Lung (tissue), 11 donors: ENCODE measurements at regions not wholly inside any gene's neighbourhood (a gene's known extent, or its start where the extent isn't known, plus 50 kb on each side); places are given as distances from the start of the nearest gene placed in this dataset.

Experiments
- ATAC-seq: fragments of 200-7000 bp; cut with Tn5 transposase; one replicate; pipeline ENCODE4 v1.9.1; 2020; ENCODE audit warnings: moderate number of reproducible peaks; ENCODE audit not compliant: insufficient read depth, low FRiP score
- DNase-seq, 3 donors: peaks; one replicate each; pipeline ENCODE4 v3.0.0-alpha.2; 2013 to 2017
- H3K27ac ChIP-seq, 2 donors: one replicate each; pipeline ENCODE4 v1.5.1; 2013; ENCODE audit warnings: mild to moderate bottlenecking in 2 of 2, moderate library complexity in 2 of 2, control low read depth in 1 of 2, inconsistent platforms in 1 of 2, low read depth in 1 of 2, low read length in 1 of 2
- H3K27me3 ChIP-seq, 3 donors: one replicate each; pipeline ENCODE4 v1.5.1; 2013; ENCODE audit warnings: low read length in 2 of 3; ENCODE audit not compliant: control insufficient read depth in 3 of 3, insufficient read depth in 3 of 3
- H3K36me3 ChIP-seq, 4 donors: one replicate each; pipeline ENCODE4 v1.5.1; 2013; ENCODE audit warnings: low read length in 4 of 4, mild to moderate bottlenecking in 1 of 4, moderate library complexity in 1 of 4; ENCODE audit not compliant: control insufficient read depth in 4 of 4, insufficient read depth in 4 of 4
- H3K4me1 ChIP-seq, 5 donors: one replicate each; pipeline ENCODE4 v1.5.1; 2013; ENCODE audit warnings: low read length in 5 of 5, mild to moderate bottlenecking in 2 of 5, moderate library complexity in 1 of 5; ENCODE audit not compliant: control insufficient read depth in 5 of 5, insufficient read depth in 5 of 5
- H3K4me3 ChIP-seq: one replicate; pipeline ENCODE4 v1.5.1; 2013; ENCODE audit warnings: mild to moderate bottlenecking, control low read depth, moderate library complexity
- H3K9ac ChIP-seq, 2 donors: one replicate each; pipeline ENCODE4 v1.5.1; 2013; ENCODE audit warnings: low read length in 2 of 2, control low read depth in 1 of 2; ENCODE audit not compliant: insufficient read depth in 1 of 2
- H3K9me3 ChIP-seq, 4 donors: one replicate each; pipeline ENCODE4 v1.5.1; 2013; ENCODE audit warnings: low read length in 3 of 4, mild to moderate bottlenecking in 1 of 4, moderate library complexity in 1 of 4; ENCODE audit not compliant: control insufficient read depth in 4 of 4, insufficient read depth in 3 of 4
- WGBS, 2 donors: extraction: QIAGEN DNeasy Blood & Tissue Kit; methylation state at CpG; one replicate each; pipeline ENCODE4 v1.1.7; 2013; 5-methylcytosine and 5-hydroxymethylcytosine counted together
- TF ChIP-seq, protein P1 (sequence below): IDR thresholded peaks from 2 replicates; pipeline ENCODE4 v1.5.1; 2012; ENCODE audit warnings: mild to moderate bottlenecking; ENCODE audit errors: control extremely low read depth, extremely low read depth
- donor health status: control.
- donor health status: control.
- donor health status: Bipolar disorder and iron deficiency.
- donor health status: healthy.
- donor health status: DM: yes; HTN: yes; CAD: no.

- no peak for DNase-seq
- TF ChIP-seq, protein P1, sequence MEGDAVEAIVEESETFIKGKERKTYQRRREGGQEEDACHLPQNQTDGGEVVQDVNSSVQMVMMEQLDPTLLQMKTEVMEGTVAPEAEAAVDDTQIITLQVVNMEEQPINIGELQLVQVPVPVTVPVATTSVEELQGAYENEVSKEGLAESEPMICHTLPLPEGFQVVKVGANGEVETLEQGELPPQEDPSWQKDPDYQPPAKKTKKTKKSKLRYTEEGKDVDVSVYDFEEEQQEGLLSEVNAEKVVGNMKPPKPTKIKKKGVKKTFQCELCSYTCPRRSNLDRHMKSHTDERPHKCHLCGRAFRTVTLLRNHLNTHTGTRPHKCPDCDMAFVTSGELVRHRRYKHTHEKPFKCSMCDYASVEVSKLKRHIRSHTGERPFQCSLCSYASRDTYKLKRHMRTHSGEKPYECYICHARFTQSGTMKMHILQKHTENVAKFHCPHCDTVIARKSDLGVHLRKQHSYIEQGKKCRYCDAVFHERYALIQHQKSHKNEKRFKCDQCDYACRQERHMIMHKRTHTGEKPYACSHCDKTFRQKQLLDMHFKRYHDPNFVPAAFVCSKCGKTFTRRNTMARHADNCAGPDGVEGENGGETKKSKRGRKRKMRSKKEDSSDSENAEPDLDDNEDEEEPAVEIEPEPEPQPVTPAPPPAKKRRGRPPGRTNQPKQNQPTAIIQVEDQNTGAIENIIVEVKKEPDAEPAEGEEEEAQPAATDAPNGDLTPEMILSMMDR: no peak
- Histone ChIP-seq H3K27me3 (no peaks in the 10 kb centered on the region), H3K36me3 (no peaks in the 10 kb centered on the region), H3K9me3 (peaks cover 0 to 4% (median 0%) of the 10 kb centered on the region in 4 donors), H3K9ac (no peak overlapping the region), H3K4me3 (no peak overlapping the region), H3K27ac (no peak overlapping the region), H3K4me1 (peaks cover 0 to 21% (median 8%) of the 10 kb centered on the region in 5 donors)
- no peak for ATAC-seq
- 81 to 85% methylated on average over 9 of the region's 9 CpGs for WGBS, 2 donors
Measured at GRCh38 chr11:69953356-69953755, 124.8 kb upstream of the ANO1 start.

- no peak overlapping the region for H3K4me3 ChIP-seq
- no peak overlapping the region for H3K9ac ChIP-seq
- TF ChIP-seq, protein P1: no peak
- H3K27me3 ChIP-seq: no peaks in the 10 kb centered on the region
- peaks cover 0 to 12% (median 0%) of the 10 kb centered on the region in 4 donors for H3K9me3 ChIP-seq
- peaks cover 0 to 13% (median 0%) of the 10 kb centered on the region in 5 donors for H3K4me1 ChIP-seq
- H3K36me3 ChIP-seq: no peaks in the 10 kb centered on the region
- ATAC-seq (no peak), DNase-seq (no peak)
- WGBS, 2 donors: 83% methylated on average over 12 of the region's 12 CpGs
- no peak overlapping the region for H3K27ac ChIP-seq
Measured at GRCh38 chr11:69954756-69955155, 123.4 kb upstream of the ANO1 start.

GRCh38 chr11:69956669-69957190 is 121.4 kb upstream of the ANO1 start:
- TF ChIP-seq, protein P1: no peak
- Histone ChIP-seq H3K4me3 (no peak overlapping the region), H3K9ac (no peak overlapping the region), H3K27me3 (no peaks in the 10 kb centered on the region), H3K27ac (no peak overlapping the region), H3K4me1 (peaks cover 0 to 13% (median 0%) of the 10 kb centered on the region in 5 donors), H3K9me3 (peaks cover 0 to 8% (median 0%) of the 10 kb centered on the region in 4 donors), H3K36me3 (no peaks in the 10 kb centered on the region)
- DNase-seq (no peak), ATAC-seq (no peak)
- 88 to 91% methylated on average over 8 of the region's 8 CpGs for WGBS, 2 donors

DNA sequence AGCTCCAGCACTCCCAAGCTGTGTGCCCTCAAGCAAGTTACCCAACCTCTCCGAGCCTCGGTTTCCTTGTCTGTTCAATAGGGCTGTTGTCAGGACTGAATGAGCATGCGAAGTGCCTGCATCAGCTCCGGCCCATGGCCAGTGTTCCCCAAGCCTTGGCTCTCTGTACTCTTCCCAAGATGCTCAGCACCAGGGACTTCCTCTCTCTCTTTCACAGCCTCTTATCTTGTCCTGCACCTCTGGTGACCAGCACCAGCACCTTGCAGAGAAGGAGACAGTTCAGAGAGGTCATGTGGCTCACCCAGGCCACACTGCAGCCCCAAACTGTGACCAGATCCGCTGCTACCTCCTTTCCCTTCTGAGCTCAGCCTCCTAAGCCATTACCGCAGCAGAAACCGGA is 120.3 kb upstream of the ANO1 start:
- no peaks in the 10 kb centered on the region for H3K36me3 ChIP-seq
- no peak overlapping the region for H3K27ac ChIP-seq
- H3K9me3 ChIP-seq: peaks cover 0 to 9% (median 0%) of the 10 kb centered on the region in 4 donors
- ATAC-seq (no peak), DNase-seq (no peak)
- 88 to 91% methylated on average over 7 of the region's 7 CpGs for WGBS, 2 donors
- no peak overlapping the region for H3K4me3 ChIP-seq
- H3K4me1 ChIP-seq: peaks cover 0 to 21% (median 2%) of the 10 kb centered on the region in 5 donors
- no peak overlapping the region for H3K9ac ChIP-seq
- H3K27me3 ChIP-seq: no peaks in the 10 kb centered on the region
- TF ChIP-seq, protein P1: no peak
